Suppressor macrophage treated with lipopolysaccharide for 1 hour (primary cell): ENCODE measurements at regions not wholly inside any gene's neighbourhood (a gene's known extent, or its start where the extent isn't known, plus 50 kb on each side); places are given as distances from the start of the nearest gene placed in this dataset.

Source experiments
- DNase-seq, 3 donors: peaks; one replicate each; pipeline ENCODE4 v3.0.0-alpha.2; 2020 to 2022

- DNase-seq: no peak
Observed at GRCh38 chr2:60400462-60401246, 152.8 kb downstream of the BCL11A start.

GRCh38 chr2:60394463-60394862 lies 159.0 kb downstream of the BCL11A start:
- DNase-seq: no peak

- peak in 1 of 3 donors; percentile 23 for DNase-seq
Observed at GRCh38 chr2:60391649-60392375, 161.6 kb downstream of the BCL11A start.

- no peak for DNase-seq
Observed at GRCh38 chr2:60391230-60391629, 162.2 kb downstream of the BCL11A start.

- DNase-seq: no peak
Observed at GRCh38 chr2:60386436-60386835, 167.0 kb downstream of the BCL11A start.

- DNase-seq: peak; percentile 81 to 85 (median 81)
Observed at GRCh38 chr2:60385648-60386047, 167.8 kb downstream of the BCL11A start.

GRCh38 chr2:60383401-60384143 lies 169.9 kb downstream of the BCL11A start:
- no peak for DNase-seq

GRCh38 chr2:60380411-60380810 lies 173.0 kb downstream of the BCL11A start:
- no peak for DNase-seq

GRCh38 chr2:60379684-60380083 lies 173.8 kb downstream of the BCL11A start:
- no peak for DNase-seq

- no peak for DNase-seq
Observed at GRCh38 chr2:60379216-60379615, 174.2 kb downstream of the BCL11A start.

GRCh38 chr2:60377825-60378224 lies 175.6 kb downstream of the BCL11A start:
- no peak for DNase-seq

- DNase-seq: no peak
Observed at GRCh38 chr2:60376252-60376651, 177.2 kb downstream of the BCL11A start.

- no peak for DNase-seq
Observed at GRCh38 chr2:60371681-60372080, 181.8 kb downstream of the BCL11A start.

- DNase-seq: no peak
Observed at GRCh38 chr2:60371219-60371618, 182.2 kb downstream of the BCL11A start.

GRCh38 chr2:60370814-60371213 lies 182.6 kb downstream of the BCL11A start:
- no peak for DNase-seq

- no peak for DNase-seq
Observed at GRCh38 chr2:60368456-60368855, 185.0 kb downstream of the BCL11A start.

- peak; percentile 74 to 86 (median 79) for DNase-seq
Observed at GRCh38 chr2:60366135-60366712, 187.2 kb downstream of the BCL11A start.

- no peak for DNase-seq
Observed at GRCh38 chr2:60365556-60365955, 187.9 kb downstream of the BCL11A start.

- DNase-seq: no peak
Observed at GRCh38 chr2:60364491-60364890, 189.0 kb downstream of the BCL11A start.

GRCh38 chr2:60361498-60361897 lies 192.0 kb downstream of the BCL11A start:
- no peak for DNase-seq

GRCh38 chr2:60359569-60359968 lies 193.9 kb downstream of the BCL11A start:
- DNase-seq: no peak

GRCh38 chr2:60358476-60358875 lies 195.0 kb downstream of the BCL11A start:
- DNase-seq: no peak

- no peak for DNase-seq
Observed at GRCh38 chr2:60357996-60358395, 195.5 kb downstream of the BCL11A start.
